H9 (cell line): ENCODE measurements at regions not wholly inside any gene's neighbourhood (a gene's known extent, or its start where the extent isn't known, plus 50 kb on each side); places are given as distances from the start of the nearest gene placed in this dataset.

Source experiments
- DNase-seq: peaks from one replicate; pipeline ENCODE4 v3.0.0-alpha.2; 2017
- H2AFZ ChIP-seq: one replicate; pipeline ENCODE4 v1.6.1; 2013; ENCODE audit warnings: mild to moderate bottlenecking, low read length, control low read depth, moderate library complexity
- H2AK5ac ChIP-seq: 2 replicates; pipeline ENCODE4 v1.6.1; 2013; ENCODE audit warnings: low read length, control low read depth, mixed read lengths; ENCODE audit not compliant: insufficient read length
- H2BK120ac ChIP-seq: one replicate; pipeline ENCODE4 v1.6.1; 2013; ENCODE audit warnings: low read depth, mild to moderate bottlenecking, low read length, control low read depth, inconsistent platforms; ENCODE audit not compliant: poor library complexity, severe bottlenecking
- H2BK12ac ChIP-seq: 2 replicates; pipeline ENCODE4 v1.6.1; 2013; ENCODE audit warnings: low read length, control low read depth, mixed read lengths, low read depth; ENCODE audit not compliant: insufficient read length
- H2BK15ac ChIP-seq: 2 replicates; pipeline ENCODE4 v1.6.1; 2013; ENCODE audit warnings: low read depth, low read length, control low read depth
- H2BK20ac ChIP-seq: one replicate; pipeline ENCODE4 v1.6.1; 2013; ENCODE audit warnings: low read depth, mild to moderate bottlenecking, low read length, control low read depth, inconsistent platforms; ENCODE audit not compliant: poor library complexity, severe bottlenecking
- H2BK5ac ChIP-seq: 2 replicates; pipeline ENCODE4 v1.6.1; 2013; ENCODE audit warnings: low read length, control low read depth, mixed read lengths; ENCODE audit not compliant: insufficient read length
- H3K14ac ChIP-seq: 2 replicates; pipeline ENCODE4 v1.6.1; 2013; ENCODE audit warnings: low read length, control low read depth; ENCODE audit not compliant: insufficient read depth
- H3K18ac ChIP-seq: 2 replicates; pipeline ENCODE4 v1.6.1; 2013; ENCODE audit warnings: low read depth, mild to moderate bottlenecking, mixed read lengths, low read length, control low read depth; ENCODE audit not compliant: insufficient read length
- H3K23ac ChIP-seq: 2 replicates; pipeline ENCODE4 v1.6.1; 2013; ENCODE audit warnings: low read length, control low read depth, mixed read lengths, low read depth; ENCODE audit not compliant: insufficient read length
- H3K23me2 ChIP-seq: 2 replicates; pipeline ENCODE4 v1.6.1; 2013; ENCODE audit warnings: low read depth, mild to moderate bottlenecking, mixed read lengths, low read length, control low read depth; ENCODE audit not compliant: insufficient read length, poor library complexity, severe bottlenecking
- H3K27ac ChIP-seq: 2 replicates; pipeline ENCODE4 v1.5.1; 2013; ENCODE audit warnings: low read length, control low read depth, mixed read lengths, low read depth; ENCODE audit not compliant: insufficient read length
- H3K27me3 ChIP-seq: 2 replicates; pipeline ENCODE4 v1.6.1; 2013; ENCODE audit warnings: low read length, control low read depth, inconsistent platforms; ENCODE audit not compliant: insufficient read depth
- H3K4ac ChIP-seq: 2 replicates; pipeline ENCODE4 v1.6.1; 2013; ENCODE audit warnings: low read depth, mild to moderate bottlenecking, control low read depth, inconsistent platforms, low read length, moderate library complexity
- H3K4me1 ChIP-seq: 2 replicates; pipeline ENCODE4 v1.6.1; 2013; ENCODE audit warnings: low read length, control low read depth, inconsistent platforms; ENCODE audit not compliant: insufficient read depth
- H3K4me2 ChIP-seq: 2 replicates; pipeline ENCODE4 v1.6.1; 2013; ENCODE audit warnings: low read length, control low read depth, mixed read lengths; ENCODE audit not compliant: insufficient read length, insufficient read depth
- H3K56ac ChIP-seq: 2 replicates; pipeline ENCODE4 v1.6.1; 2013; ENCODE audit warnings: low read depth, mild to moderate bottlenecking, mixed read lengths, low read length, control low read depth; ENCODE audit not compliant: insufficient read length
- H3K79me1 ChIP-seq: 2 replicates; pipeline ENCODE4 v1.6.1; 2013; ENCODE audit warnings: low read depth, mild to moderate bottlenecking, moderate library complexity, low read length, control low read depth, inconsistent platforms; ENCODE audit not compliant: insufficient read depth, poor library complexity, severe bottlenecking
- H3K79me2 ChIP-seq: 2 replicates; pipeline ENCODE4 v1.6.1; 2013; ENCODE audit warnings: low read length, control low read depth, inconsistent platforms; ENCODE audit not compliant: insufficient read depth
- H3K9ac ChIP-seq: 2 replicates; pipeline ENCODE4 v1.6.1; 2013; ENCODE audit warnings: low read length, control low read depth, mixed read lengths; ENCODE audit not compliant: insufficient read length; ENCODE audit errors: extremely low read depth
- H3K9me3 ChIP-seq: one replicate; pipeline ENCODE4 v1.6.1; 2013; ENCODE audit warnings: low read depth, low read length, inconsistent platforms; ENCODE audit not compliant: control insufficient read depth
- H3T11ph ChIP-seq: one replicate; pipeline ENCODE4 v1.6.1; 2013; ENCODE audit warnings: mild to moderate bottlenecking, low read length, control low read depth, inconsistent platforms
- H4K20me1 ChIP-seq: one replicate; pipeline ENCODE4 v1.6.1; 2013; ENCODE audit not compliant: control insufficient read depth, insufficient read length, insufficient read depth
- H4K5ac ChIP-seq: 2 replicates; pipeline ENCODE4 v1.6.1; 2013; ENCODE audit warnings: low read depth, mild to moderate bottlenecking, mixed read lengths, low read length, control low read depth; ENCODE audit not compliant: insufficient read length
- H4K8ac ChIP-seq: replicated peaks from 2 replicates; pipeline ENCODE4 v1.6.1; 2013; ENCODE audit warnings: low read length, control low read depth, mixed read lengths, low read depth; ENCODE audit not compliant: insufficient read length
- H4K91ac ChIP-seq: 2 replicates; pipeline ENCODE4 v1.6.1; 2013; ENCODE audit warnings: low read depth, mild to moderate bottlenecking, moderate library complexity, mixed read lengths, low read length, control low read depth; ENCODE audit not compliant: insufficient read length
- H3K27ac Mint-ChIP-seq, 3 experiments: 2 replicates in 2 of 3; 3 replicates in 1 of 3; pipeline ENCODE4 v1.8.0; 2020 to 2021; ENCODE audit warnings: mixed read lengths in 3 of 3, mild to moderate bottlenecking in 1 of 3, moderate library complexity in 1 of 3
- H3K27me3 Mint-ChIP-seq: 2 replicates; pipeline ENCODE4 v1.8.0; 2021; ENCODE audit warnings: low read depth, mild to moderate bottlenecking, moderate library complexity, mixed read lengths
- H3K36me3 Mint-ChIP-seq, 3 experiments: 2 replicates in 2 of 3; 3 replicates in 1 of 3; pipeline ENCODE4 v1.8.0; 2020 to 2021; ENCODE audit warnings: low read depth in 3 of 3, mixed read lengths in 3 of 3; ENCODE audit not compliant: insufficient read depth in 1 of 3
- H3K4me1 Mint-ChIP-seq, 2 experiments: 2 replicates each; pipeline ENCODE4 v1.8.0; 2020; ENCODE audit warnings: mixed read lengths in 2 of 2
- H3K4me3 Mint-ChIP-seq, 2 experiments: 2 replicates in 1 of 2; 3 replicates in 1 of 2; pipeline ENCODE4 v1.8.0; 2020 to 2021; ENCODE audit warnings: mild to moderate bottlenecking in 2 of 2, mixed read lengths in 2 of 2, moderate library complexity in 1 of 2
- H3K9me3 Mint-ChIP-seq, 2 experiments: 2 replicates in 1 of 2; 3 replicates in 1 of 2; pipeline ENCODE4 v1.8.0; 2020; ENCODE audit warnings: mild to moderate bottlenecking in 2 of 2, mixed read lengths in 2 of 2, moderate library complexity in 1 of 2
- WGBS: extraction: QIAGEN DNeasy Blood & Tissue Kit; methylation state at CpG from one replicate; pipeline ENCODE4 v1.1.7; 2013; ENCODE audit warnings: missing lambda C conversion rate, low lambda C conversion rate, mixed read lengths; ENCODE audit not compliant: insufficient read length; ENCODE audit errors: extremely low coverage; 5-methylcytosine and 5-hydroxymethylcytosine counted together
- TF ChIP-seq, protein P1 (sequence below): fragments of 200-600 bp; sonication (generic); conservative IDR thresholded peaks from 3 replicates; pipeline ENCODE4 v1.8.0; 2021; ENCODE audit warnings: antibody characterized with exemption, mild to moderate bottlenecking

DNA sequence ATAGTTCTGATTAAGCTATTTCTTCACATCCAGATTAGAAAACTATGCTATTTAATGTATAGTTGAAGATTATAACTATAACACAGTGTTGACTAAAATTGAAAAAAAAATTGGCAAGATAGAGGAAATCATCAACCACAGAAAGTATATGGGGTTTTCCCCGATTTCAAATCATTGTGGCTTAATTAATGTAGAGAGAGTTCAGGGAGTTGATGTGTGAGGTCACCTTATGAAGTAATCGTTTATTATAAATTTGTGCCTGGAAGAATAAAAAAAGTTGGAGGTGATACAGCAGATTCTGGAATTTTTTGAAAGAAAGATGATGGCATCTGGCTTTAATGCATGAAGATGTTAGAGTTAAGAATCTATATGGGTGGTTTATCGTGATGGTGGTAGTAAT is 84.3 kb downstream of the PTGS2 start:
- Histone ChIP-seq H3K9me3 (no peaks in the 10 kb centered on the region), H2BK120ac (no peak overlapping the region), H3K27ac (no peak overlapping the region), H3K4me1 (no peaks in the 10 kb centered on the region), H3T11ph (no peak overlapping the region), H4K5ac (no peak overlapping the region), H3K4ac (no peak overlapping the region), H2AFZ (no peak overlapping the region), H2BK20ac (no peak overlapping the region), H3K56ac (no peak overlapping the region), H2AK5ac (no peak overlapping the region), H2BK15ac (no peak overlapping the region), H3K9ac (no peak overlapping the region), H3K23me2 (no peaks in the 10 kb centered on the region), H3K27me3 (no peaks in the 10 kb centered on the region), H3K23ac (no peak overlapping the region), H3K4me2 (no peak overlapping the region), H4K91ac (no peak overlapping the region), H2BK12ac (no peak overlapping the region), H4K8ac (no peak overlapping the region), H3K18ac (no peak overlapping the region), H2BK5ac (no peak overlapping the region), H4K20me1 (no peaks in the 10 kb centered on the region), H3K79me2 (no peaks in the 10 kb centered on the region), H3K79me1 (no peaks in the 10 kb centered on the region), H3K14ac (no peak overlapping the region)
- H3K4me1 Mint-ChIP-seq, result no peaks in the 10 kb centered on the region
- H3K27ac Mint-ChIP-seq, result no peak overlapping the region
- WGBS, result 100% methylated on average over 1 of the region's 3 CpGs
- peaks cover 7% of the 10 kb centered on the region in 2 experiments; a peak in 4 of 5 replicates for H3K9me3 Mint-ChIP-seq
- DNase-seq, result no peak
- H3K4me3 Mint-ChIP-seq, result no peak overlapping the region
- TF ChIP-seq, protein P1, sequence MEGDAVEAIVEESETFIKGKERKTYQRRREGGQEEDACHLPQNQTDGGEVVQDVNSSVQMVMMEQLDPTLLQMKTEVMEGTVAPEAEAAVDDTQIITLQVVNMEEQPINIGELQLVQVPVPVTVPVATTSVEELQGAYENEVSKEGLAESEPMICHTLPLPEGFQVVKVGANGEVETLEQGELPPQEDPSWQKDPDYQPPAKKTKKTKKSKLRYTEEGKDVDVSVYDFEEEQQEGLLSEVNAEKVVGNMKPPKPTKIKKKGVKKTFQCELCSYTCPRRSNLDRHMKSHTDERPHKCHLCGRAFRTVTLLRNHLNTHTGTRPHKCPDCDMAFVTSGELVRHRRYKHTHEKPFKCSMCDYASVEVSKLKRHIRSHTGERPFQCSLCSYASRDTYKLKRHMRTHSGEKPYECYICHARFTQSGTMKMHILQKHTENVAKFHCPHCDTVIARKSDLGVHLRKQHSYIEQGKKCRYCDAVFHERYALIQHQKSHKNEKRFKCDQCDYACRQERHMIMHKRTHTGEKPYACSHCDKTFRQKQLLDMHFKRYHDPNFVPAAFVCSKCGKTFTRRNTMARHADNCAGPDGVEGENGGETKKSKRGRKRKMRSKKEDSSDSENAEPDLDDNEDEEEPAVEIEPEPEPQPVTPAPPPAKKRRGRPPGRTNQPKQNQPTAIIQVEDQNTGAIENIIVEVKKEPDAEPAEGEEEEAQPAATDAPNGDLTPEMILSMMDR, result no peak
- H3K27me3 Mint-ChIP-seq, result no peaks in the 10 kb centered on the region
- no peaks in the 10 kb centered on the region for H3K36me3 Mint-ChIP-seq
